DOHH2 (cell line): ENCODE measurements at regions not wholly inside any gene's neighbourhood (a gene's known extent, or its start where the extent isn't known, plus 50 kb on each side); places are given as distances from the start of the nearest gene placed in this dataset.

ENCODE experiments used
- EZH2phosphoT487 ChIP-seq: fragments of 200-600 bp; sonication (generic); IDR thresholded peaks from 2 replicates; pipeline ENCODE4 v1.6.1; 2017; ENCODE audit warnings: borderline replicate concordance, mild to moderate bottlenecking, antibody characterized with exemption, low read length, moderate library complexity, mixed read lengths
- TF ChIP-seq, protein P1 (sequence below): fragments of 200-600 bp; sonication (generic); IDR thresholded peaks from one replicate; pipeline ENCODE4 v1.5.1; 2014; ENCODE audit warnings: antibody characterized with exemption, mild to moderate bottlenecking, low read depth, low read length; ENCODE audit not compliant: poor library complexity, severe bottlenecking

DNA sequence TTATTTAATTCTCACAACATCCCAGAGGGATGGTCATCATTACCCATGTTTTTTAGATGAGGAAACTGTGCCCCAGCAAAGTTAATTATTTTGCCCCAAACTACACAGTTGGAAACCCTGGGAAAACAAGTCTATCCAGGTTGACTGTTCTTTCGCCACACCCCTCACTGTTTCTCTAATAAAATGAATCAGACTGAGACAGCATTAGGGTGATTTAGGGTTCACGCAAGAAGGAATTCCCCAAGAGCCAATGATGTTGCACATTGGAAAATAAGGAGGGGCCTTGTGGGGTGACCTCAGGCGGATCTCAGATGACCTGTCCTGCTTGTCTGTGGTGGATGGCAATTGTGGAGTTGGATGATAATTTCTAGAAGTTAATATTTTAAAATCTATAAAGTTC, 135.7 kb upstream of the TBX20 start:
- TF ChIP-seq, protein P1, sequence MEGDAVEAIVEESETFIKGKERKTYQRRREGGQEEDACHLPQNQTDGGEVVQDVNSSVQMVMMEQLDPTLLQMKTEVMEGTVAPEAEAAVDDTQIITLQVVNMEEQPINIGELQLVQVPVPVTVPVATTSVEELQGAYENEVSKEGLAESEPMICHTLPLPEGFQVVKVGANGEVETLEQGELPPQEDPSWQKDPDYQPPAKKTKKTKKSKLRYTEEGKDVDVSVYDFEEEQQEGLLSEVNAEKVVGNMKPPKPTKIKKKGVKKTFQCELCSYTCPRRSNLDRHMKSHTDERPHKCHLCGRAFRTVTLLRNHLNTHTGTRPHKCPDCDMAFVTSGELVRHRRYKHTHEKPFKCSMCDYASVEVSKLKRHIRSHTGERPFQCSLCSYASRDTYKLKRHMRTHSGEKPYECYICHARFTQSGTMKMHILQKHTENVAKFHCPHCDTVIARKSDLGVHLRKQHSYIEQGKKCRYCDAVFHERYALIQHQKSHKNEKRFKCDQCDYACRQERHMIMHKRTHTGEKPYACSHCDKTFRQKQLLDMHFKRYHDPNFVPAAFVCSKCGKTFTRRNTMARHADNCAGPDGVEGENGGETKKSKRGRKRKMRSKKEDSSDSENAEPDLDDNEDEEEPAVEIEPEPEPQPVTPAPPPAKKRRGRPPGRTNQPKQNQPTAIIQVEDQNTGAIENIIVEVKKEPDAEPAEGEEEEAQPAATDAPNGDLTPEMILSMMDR: no peak
- TF ChIP-seq EZH2phosphoT487: no peak
